ENCODE measurements at regions not wholly inside any gene's neighbourhood (a gene's known extent, or its start where the extent isn't known, plus 50 kb on each side); places are given as distances from the start of the nearest gene placed in this dataset.

- ATAC-seq (no peak), DNase-seq (no peak)
Measured at GRCh38 chr1:186557147-186557777, 96.3 kb upstream of the PDC start.

GRCh38 chr1:186550832-186551231 lies 89.9 kb upstream of the PDC start:
- ATAC-seq: no peak
- no peak for DNase-seq

- no peak for ATAC-seq
- DNase-seq: no peak
Measured at GRCh38 chr1:186541003-186541402, 80.1 kb upstream of the PDC start.

- no peak for DNase-seq
- ATAC-seq: no peak
Measured at GRCh38 chr1:186540521-186540920, 79.6 kb upstream of the PDC start.

- DNase-seq: no peak
- ATAC-seq: no peak
Measured at GRCh38 chr1:186536273-186536890, 75.5 kb upstream of the PDC start.

GRCh38 chr1:186535388-186536133 lies 74.6 kb upstream of the PDC start:
- no peak for DNase-seq
- no peak for ATAC-seq

GRCh38 chr1:186534401-186534800 lies 73.5 kb upstream of the PDC start:
- ATAC-seq: no peak
- no peak for DNase-seq

GRCh38 chr1:186532466-186532865 lies 71.6 kb upstream of the PDC start:
- ATAC-seq: no peak
- DNase-seq: no peak

- DNase-seq: no peak
- no peak for ATAC-seq
Measured at GRCh38 chr1:186531561-186532165, 70.7 kb upstream of the PDC start.

- ATAC-seq: no peak
- DNase-seq: no peak
Measured at GRCh38 chr1:186530109-186530508, 69.2 kb upstream of the PDC start.

- DNase-seq: no peak
Measured at GRCh38 chr1:186519982-186520381, 59.1 kb upstream of the PDC start.

GRCh38 chr1:186518822-186519381 lies 58.0 kb upstream of the PDC start:
- DNase-seq (no peak), ATAC-seq (no peak)

More at GRCh38 chr1:186519982-186520381, 59.1 kb upstream of the PDC start:
- ATAC-seq: no peak

- DNase-seq (no peak), ATAC-seq (no peak)
Measured at GRCh38 chr1:186518395-186518794, 57.5 kb upstream of the PDC start.

- no peak for ATAC-seq
- no peak for DNase-seq
Measured at GRCh38 chr1:186514367-186514766, 53.5 kb upstream of the PDC start.

- DNase-seq: no peak
- no peak for ATAC-seq
Measured at GRCh38 chr1:186513526-186513925, 52.6 kb upstream of the PDC start.

- ATAC-seq: no peak
- no peak for DNase-seq
Measured at GRCh38 chr1:186512698-186513457, 52.0 kb upstream of the PDC start.

- DNase-seq: no peak
- ATAC-seq: no peak
Measured at GRCh38 chr1:186511761-186512637, 51.1 kb upstream of the PDC start.
